GM21786 (cell line): ENCODE measurements at regions not wholly inside any gene's neighbourhood (a gene's known extent, or its start where the extent isn't known, plus 50 kb on each side); places are given as distances from the start of the nearest gene placed in this dataset.
"Not testable (repeated sequence)": the region's sequence is repeated elsewhere in the genome, so short reads cannot be mapped to it uniquely, and the experiment has no call there.

Experiments
- ATAC-seq: cut with Tn5 transposase; IDR thresholded peaks from one replicate; pipeline ENCODE4 v1.9.1; 2021; ENCODE audit not compliant: unreplicated experiment

- not testable (repeated sequence) for ATAC-seq
Observed at GRCh38 chr20:25989686-25990085, 293.0 kb upstream of the ZNF337 start.

DNA sequence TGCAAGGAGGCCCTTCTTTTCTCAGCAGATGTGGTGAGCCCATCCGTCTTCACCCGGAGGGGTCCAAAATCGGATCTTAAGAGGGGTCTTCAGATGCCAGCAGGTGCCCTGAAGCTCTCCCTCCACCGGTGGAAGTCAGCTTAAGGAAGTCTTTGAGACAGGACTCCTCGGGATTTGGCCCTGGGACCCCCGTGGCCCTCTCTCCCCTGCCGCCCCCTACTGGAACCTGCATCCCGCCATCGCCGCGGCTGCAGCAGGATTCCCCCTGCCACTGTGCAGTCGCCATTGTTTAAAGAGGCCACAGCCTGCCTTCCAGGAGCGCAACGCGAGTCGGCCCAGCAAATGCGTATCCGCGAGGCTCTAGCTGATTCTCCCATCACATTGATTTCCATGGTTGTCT, 292.5 kb upstream of the ZNF337 start:
- ATAC-seq = no peak

- not testable (repeated sequence) for ATAC-seq
Observed at GRCh38 chr20:25987928-25988560, 291.4 kb upstream of the ZNF337 start.

DNA sequence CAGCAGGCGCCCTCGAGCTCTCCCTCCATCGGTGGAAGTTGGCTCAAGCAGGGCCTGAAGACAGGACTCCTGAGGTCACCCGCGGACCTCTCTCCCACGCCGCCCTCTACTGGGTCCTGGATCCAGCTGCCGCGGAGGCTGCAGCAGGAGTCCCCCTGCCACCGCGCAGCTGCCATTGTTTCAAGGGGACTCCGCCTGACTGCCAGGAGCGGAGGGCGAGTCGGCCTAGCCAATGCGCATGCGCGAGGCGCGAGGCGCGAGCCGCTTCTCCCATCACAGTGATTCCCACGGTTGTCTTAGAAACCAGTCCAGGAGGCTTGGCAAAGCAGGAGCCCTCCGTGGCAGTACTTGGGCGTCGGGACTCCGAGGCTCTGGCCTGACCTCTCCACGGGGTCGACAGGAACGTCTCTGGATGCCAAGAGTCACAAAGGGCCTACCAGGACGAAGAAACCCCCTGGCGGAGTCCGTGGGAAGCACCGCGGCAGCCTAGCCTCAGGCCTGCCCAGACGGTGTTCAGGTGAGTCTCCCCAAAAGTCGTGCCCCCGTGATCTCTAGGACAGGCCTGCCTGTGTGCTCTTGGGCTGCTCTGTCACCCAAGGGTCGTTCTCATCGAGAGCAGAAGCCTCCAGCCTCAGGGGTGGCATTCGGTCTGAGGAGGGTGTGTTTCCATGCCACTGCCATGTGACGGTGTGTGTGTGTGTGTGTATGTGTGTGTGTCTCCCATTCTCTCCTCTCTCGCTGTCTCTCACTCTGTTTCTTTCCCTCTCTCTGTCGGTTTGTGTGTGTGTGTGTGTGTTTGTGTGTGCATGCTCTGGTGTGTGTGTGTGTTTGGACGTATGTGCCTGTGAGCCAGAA, 290.6 kb upstream of the ZNF337 start:
- peak; percentile 81 for ATAC-seq

DNA sequence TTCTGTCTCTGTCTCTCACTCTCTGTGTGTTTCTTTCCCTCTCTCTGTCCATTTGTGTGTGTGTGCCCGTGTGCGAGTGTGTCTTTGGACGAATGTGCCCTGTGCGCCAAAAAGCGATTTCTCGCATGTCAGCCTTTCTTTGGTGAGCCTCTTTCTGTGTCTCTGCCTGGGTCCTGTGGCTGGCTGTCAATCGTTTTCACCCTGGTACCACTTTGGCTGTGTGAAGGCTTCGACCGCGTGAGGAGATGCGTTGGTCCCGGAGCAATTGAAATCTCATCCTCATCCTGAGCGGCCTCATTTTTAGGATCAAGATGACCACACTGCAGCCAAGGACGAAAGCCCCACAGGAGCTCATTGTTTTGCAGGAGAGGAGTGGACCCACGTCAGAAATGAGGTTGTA, 288.9 kb upstream of the ZNF337 start:
- no peak for ATAC-seq

GRCh38 chr20:25984933-25985332, 288.3 kb upstream of the ZNF337 start:
- no peak for ATAC-seq

DNA sequence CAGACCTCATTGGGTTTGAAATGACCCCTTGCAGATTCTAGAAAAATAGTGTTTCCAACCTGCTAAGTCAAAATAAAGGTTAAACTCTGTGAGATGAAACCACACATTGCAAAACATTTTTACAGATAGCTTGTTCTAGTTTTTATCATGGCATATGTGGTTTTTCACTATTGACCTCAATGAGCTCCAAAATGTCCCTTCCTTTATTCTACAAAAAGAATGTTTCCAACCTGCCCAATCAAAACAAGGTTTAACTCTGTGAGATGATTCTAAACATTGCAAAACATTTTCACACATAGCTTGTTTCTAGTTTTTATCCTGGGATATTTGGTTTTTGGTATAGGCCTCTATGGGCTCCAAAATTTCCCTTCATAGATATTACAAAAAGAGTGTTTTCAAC, 286.0 kb upstream of the ZNF337 start:
- not testable (repeated sequence) for ATAC-seq

- not testable (repeated sequence) for ATAC-seq
Observed at GRCh38 chr20:25978450-25979190, 282.0 kb upstream of the ZNF337 start.

DNA sequence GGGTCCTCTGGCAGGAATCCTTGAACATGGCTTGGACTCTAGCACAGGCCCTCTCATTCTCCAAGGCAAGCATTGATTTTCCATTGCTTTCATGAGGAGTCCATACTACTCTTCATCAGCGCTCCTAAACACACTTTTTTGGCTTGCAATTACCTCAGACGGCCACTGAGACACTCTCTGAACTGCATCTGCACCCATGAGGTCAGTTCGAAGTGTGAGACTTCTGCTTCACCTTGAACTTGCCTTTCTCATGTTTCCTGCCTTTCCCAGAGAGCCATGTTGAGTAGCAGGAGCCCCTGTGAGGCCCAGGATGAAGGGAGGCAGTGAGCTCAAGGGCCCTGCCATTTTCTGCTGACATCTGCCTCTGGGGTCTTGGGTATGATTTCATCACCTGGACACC, 279.2 kb upstream of the ZNF337 start:
- ATAC-seq = not testable (repeated sequence)

GRCh38 chr20:25965203-25965602, 268.6 kb upstream of the ZNF337 start:
- not testable (repeated sequence) for ATAC-seq

- not testable (repeated sequence) for ATAC-seq
Observed at GRCh38 chr20:25953876-25954275, 257.2 kb upstream of the ZNF337 start.

GRCh38 chr20:25935230-25935629, 238.6 kb upstream of the ZNF337 start:
- not testable (repeated sequence) for ATAC-seq

DNA sequence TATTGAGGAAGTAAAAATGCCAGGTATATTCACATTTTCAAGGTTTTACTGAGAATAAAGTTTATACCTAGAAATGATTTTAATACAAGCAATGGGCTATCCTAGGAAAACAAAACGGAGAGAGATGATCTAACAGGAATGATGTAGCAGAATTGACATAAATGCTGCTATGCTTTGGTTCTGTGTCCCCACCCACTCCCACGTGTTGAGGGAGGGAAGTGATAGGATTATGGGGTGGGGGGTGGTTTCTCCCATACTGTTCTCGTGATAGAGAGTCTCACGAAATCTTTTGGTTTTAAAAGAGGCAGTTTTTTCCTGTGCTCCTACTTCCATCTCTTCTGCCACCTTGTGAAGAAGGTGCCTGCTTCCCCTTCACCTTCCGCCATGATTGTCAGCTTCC, 236.2 kb upstream of the ZNF337 start:
- ATAC-seq = not testable (repeated sequence)

- ATAC-seq = not testable (repeated sequence)
Observed at GRCh38 chr20:25932170-25932569, 235.5 kb upstream of the ZNF337 start.

DNA sequence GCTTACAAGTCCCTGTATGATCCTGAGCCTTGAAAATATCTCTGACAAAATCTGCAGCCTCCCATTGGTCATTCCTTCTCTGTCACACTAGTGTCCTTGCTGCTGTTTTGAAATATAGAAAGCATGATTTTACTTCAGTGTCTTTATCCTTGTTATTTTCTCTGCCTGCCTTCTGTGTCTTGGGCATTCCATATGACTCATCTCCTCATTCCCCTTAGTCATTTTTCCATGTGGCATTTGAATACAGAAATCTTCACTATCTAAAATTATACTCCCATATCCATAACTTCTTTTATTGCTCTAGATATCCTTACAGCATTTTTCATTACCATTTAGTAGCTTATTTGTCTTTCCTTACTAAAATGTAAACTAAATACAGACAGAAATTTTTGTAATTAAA, 205.7 kb upstream of the ZNF337 start:
- ATAC-seq = not testable (repeated sequence)

GRCh38 chr20:25898663-25899062, 202.0 kb upstream of the ZNF337 start:
- ATAC-seq = not testable (repeated sequence)

GRCh38 chr20:25879096-25879495, 182.4 kb upstream of the ZNF337 start:
- ATAC-seq = not testable (repeated sequence)

DNA sequence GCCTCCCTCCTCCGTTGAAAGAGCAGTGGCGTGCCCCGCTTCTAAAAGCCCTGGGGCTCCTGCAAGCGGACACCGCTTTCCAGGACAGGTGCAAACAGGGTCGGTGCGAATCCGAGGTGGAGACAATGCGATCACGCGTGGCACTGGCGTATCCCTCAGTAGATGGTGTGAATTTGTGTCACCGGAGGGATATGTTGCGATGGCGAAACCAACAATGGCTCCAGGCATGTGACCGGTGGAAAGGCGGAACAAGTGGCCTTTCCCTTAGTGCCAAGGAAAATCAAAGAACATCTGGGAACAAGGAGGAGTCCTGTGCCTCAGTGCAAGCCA, 172.0 kb upstream of the ZNF337 start:
- not testable (repeated sequence) for ATAC-seq

DNA sequence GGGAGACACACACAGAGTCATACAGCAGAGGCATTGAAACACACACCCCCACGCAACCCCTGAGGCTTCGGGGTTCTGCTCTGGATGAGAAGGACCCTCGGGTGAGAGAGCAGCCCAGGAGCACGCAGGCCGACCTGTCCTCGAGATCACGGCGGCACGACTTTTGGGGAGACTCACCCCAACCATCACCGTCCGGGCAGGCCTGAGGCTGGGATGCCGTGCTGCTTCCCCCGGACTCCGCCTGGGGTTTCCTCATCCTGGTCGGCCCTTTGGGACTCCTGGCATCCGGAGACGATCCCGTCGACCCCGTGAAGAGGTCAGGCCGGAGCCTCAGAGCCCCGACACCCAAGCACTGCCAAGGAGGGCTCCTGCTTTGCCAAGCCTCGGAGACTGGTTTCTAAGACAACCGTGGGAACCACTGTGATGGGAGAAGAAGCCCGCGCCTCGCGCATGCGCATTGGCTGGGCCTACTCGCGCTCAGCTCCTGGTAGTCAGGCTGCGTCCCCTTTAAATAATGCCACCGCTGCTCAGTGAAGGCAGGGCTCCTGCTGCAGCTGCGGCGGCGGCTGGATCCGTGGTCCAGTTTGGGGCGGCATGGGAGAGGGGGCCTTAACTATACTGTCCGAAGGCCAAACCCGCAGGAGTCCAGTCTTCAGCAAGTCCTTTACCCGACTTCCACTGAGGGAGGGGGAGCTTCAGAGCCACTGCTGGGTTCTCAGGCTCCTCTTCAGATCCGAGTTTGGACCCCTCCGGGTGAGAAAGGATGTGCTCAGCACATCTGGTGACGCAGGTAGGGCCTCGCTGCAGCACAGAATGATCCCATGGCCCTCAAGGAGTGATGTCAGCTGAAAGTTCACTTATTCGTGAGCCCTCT, 171.4 kb upstream of the ZNF337 start:
- peak; percentile 44 for ATAC-seq

DNA sequence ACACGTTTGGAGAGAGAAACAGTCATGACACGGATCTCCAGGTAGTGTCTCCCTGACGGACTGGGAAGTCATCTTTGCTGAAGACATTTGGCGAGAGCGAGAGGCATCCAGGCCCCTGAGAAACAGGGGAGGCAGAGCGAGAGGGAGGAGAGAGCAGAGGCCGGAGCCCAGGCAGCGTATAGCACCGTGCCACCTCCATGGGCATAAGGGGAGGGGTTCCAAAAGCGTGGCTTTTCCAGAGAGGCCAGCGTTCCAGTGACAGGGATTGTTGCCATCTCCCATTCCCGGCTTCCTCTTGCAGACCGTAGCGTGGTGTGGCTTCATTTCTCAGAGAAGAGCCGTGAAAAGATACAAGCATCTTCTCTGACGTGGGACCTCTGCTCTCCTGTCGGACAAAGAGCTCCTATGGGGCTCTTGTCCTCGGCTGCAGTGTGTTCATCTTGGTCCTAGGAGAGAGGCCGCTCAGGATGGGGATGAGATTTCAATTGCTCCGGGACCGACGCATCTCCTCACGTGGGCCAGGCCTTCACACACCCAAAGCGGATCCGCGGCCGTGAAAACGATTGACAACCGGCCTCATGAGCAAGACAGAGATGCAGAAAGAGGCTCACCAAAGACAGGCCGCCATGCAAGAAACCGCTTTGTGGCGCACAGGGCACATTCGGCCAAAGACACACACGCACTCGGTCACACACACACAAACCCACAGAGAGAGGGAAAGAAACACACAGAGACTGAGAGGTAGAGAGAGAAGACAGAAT, 170.5 kb upstream of the ZNF337 start:
- ATAC-seq = not testable (repeated sequence)
